ENCODE measurements at regions not wholly inside any gene's neighbourhood (a gene's known extent, or its start where the extent isn't known, plus 50 kb on each side); places are given as distances from the start of the nearest gene placed in this dataset.

- TF ChIP-seq POLR2AphosphoS5 (IDR thresholded peaks at IDR 0.05; ENCODE audit: low read depth, low read length) = no peak
- no peak for TF ChIP-seq CTCF (IDR thresholded peaks at IDR 0.05)
- TF ChIP-seq REST (IDR thresholded peaks at IDR 0.05; ENCODE audit: low read depth, low read length) = no peak
- TF ChIP-seq, protein P1, sequence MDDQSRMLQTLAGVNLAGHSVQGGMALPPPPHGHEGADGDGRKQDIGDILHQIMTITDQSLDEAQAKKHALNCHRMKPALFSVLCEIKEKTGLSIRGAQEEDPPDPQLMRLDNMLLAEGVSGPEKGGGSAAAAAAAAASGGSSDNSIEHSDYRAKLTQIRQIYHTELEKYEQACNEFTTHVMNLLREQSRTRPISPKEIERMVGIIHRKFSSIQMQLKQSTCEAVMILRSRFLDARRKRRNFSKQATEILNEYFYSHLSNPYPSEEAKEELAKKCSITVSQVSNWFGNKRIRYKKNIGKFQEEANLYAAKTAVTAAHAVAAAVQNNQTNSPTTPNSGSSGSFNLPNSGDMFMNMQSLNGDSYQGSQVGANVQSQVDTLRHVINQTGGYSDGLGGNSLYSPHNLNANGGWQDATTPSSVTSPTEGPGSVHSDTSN (IDR thresholded peaks at IDR 0.05) = no peak
- no peak for TF ChIP-seq TCF12 (IDR thresholded peaks at IDR 0.05)
- TF ChIP-seq SIN3A (IDR thresholded peaks at IDR 0.05; ENCODE audit: borderline replicate concordance, low read depth, low read length) = no peak
- TF ChIP-seq USF2 (IDR thresholded peaks at IDR 0.05; ENCODE audit: borderline replicate concordance, low read depth, low read length) = no peak
- no peak for TF ChIP-seq FOXM1 (IDR thresholded peaks at IDR 0.05; ENCODE audit: low read depth)
- TF ChIP-seq, protein P2, sequence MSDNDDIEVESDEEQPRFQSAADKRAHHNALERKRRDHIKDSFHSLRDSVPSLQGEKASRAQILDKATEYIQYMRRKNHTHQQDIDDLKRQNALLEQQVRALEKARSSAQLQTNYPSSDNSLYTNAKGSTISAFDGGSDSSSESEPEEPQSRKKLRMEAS (IDR thresholded peaks at IDR 0.05; ENCODE audit: low read depth) = no peak
- no peak for TF ChIP-seq FOXJ3 (CRISPR knock-in tag; IDR thresholded peaks at IDR 0.05)
- no peak for TF ChIP-seq RAD21 (IDR thresholded peaks at IDR 0.05; ENCODE audit: low read length)
- no peak for TF ChIP-seq RXRA (IDR thresholded peaks at IDR 0.05; ENCODE audit: borderline replicate concordance, low read depth)
- TF ChIP-seq CHD2 (IDR thresholded peaks at IDR 0.05; ENCODE audit: low read length, partially characterized antibody) = no peak
These were observed 253.3 kb upstream of the SMARCA2 start for GRCh38 chr9:1761807-1762206.
